NAMALWA (cell line): ENCODE measurements at regions not wholly inside any gene's neighbourhood (a gene's known extent, or its start where the extent isn't known, plus 50 kb on each side); places are given as distances from the start of the nearest gene placed in this dataset.
"Not testable (repeated sequence)": the region's sequence is repeated elsewhere in the genome, so short reads cannot be mapped to it uniquely, and the experiment has no call there.

Source experiments
- DNase-seq: peaks from one replicate; pipeline ENCODE4 v3.0.0-alpha.2; 2015; ENCODE audit warnings: low spot score

DNA sequence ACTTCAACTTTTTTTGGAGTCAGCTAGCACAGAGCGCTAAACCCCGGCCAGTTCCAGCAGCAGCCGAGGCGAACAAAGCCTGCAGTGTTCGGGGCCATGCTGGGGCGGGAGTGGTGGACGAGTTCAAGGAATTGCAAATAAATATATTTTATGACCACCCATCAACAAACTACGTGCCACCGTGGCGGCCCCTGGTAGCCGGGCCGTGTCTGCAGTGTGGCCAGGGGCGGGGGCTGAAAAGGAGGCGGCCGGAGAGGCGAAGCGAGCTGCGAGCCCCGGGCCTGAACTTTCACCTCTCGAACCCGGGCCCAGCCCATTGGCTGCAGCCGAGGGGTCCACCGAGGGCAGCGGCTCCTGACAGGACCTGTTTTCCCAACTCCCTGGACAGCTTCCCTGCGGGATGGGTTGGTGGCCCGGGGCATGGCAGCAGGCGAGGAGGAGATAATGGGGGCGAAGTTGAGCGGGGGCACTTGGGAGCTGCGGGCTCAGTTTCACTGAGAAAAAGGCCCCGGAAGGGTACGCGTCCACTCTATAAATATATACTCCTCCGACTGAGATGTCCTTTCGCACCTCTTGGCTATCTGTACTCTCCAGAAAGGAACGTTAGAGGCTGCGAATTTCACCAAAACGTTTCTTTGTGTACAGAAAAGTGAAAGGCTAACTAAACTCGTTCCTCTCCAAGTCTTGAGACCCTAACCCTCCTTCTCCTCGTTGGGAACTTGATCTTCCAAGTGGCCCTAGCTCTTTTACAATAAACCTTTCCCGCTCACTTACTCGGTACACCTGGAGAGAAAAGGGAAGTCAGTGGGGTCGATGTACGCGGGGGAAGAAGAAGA is 164.6 kb upstream of the PPP1R3A start:
- no peak for DNase-seq

DNA sequence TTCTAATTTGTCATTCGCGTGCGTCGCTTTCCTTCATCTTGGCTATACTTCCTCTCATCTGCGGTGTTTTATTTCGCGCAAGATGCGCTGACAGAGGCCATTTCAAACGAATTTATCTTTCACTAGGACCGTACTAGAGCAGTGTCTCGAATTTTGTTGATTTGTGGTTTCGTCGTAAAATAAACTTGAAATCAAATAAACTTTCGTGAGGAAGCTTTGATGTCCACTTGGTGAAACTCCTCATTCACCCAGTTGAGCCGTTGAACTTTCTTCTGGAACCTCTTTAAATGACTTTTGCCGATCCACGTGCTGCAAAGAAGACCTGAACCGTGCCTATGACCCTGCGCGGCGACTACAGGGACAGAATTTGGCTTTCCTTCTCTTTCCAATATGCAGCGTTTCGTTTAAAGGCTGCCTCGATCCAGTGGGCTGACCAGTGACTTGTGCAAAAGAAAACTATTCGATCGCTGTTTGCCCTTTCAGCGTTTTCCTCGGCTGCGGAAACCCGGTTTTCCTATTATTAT is 163.9 kb upstream of the PPP1R3A start:
- DNase-seq, result no peak

DNA sequence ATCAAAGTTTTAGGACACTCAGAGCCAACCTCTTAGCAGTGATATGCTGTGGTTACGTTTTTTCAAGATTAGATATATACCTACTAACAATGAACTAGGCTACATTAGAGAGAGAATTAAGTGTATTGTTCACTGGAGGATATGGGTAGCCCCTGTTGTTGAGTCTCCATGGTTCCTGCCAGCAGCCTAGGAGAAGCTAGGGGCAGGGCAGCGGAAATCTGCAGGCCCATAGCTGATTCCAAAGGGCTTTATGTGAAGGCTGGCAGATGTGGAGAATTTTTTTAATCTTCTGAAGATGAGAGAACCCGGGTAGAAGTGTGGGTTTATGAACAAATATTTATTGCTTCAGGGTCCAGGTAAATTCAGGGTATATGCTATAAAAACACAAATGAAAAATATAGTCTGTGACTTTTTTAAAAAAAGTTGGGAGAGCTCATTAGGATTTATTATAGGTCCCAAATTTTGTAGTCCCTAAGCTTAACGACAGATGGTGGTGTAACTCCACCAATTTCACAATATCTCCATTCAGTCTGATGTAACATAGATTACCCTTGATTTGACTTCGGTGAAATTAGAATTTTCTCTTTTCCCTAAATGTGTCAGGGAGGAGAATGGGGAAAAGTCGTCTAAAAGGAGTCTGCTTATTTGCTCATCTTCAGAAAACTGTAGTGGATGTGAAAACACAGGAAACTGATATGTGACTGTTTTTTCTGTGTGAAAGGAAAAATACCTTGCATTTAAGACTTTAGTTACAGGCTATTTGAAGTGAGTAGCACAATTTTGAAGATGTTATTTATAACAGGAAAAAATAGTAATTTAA is 163.0 kb upstream of the PPP1R3A start:
- peak; percentile 65 for DNase-seq

DNA sequence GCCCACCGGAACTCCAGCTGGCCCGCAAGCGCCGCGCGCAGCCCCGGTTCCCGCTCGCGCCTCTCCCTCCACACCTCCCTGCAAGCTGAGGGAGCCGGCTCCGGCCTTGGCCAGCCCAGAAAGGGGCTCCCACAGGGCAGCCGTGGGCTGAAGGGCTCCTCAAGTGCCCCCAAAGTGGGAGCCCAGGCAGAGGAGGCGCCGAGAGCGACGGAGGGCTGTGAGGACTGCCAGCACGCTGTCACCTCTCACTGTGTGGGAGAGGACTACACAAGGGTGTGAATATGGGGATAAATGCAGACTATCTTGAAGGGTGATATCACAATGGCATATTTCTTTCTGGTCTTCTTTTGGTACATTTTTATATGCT is 158.3 kb upstream of the PPP1R3A start:
- not testable (repeated sequence) for DNase-seq

DNA sequence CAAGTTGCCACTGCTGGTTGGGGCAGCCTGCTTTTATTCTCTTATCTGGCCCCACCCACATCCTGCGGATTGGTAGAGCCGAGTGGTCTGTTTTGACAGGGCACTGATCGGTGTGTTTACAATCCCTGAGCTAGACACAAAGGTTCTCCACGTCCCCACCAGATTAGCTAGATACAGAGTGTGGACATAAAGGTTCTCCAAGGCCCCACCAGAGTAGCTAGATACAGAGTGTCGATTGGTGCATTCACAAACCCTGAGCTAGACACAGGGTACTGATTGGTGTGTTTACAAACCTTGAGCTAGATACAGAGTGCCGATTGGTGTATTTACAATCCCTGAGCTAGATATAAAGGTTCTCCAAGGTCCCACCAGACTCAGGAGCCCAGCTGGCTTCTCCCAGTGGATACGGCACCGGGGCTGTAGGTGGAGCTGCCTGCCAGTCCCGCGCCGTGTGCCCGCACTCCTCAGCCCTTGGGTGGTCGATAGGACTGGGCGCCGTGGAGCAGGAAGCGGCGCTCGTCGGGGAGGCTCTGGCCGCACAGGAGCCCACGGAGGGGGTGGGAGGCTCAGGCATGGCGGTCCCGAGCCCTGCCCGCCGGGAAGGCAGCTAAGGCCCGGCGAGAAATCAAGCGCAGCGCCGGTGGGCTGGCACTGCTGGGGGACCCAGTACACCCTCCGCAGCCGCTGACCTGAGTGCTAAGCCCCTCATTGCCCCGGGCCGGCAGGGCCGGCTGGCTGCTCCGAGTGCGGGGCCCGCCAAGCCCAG is 157.8 kb upstream of the PPP1R3A start:
- DNase-seq, result not testable (repeated sequence)

DNA sequence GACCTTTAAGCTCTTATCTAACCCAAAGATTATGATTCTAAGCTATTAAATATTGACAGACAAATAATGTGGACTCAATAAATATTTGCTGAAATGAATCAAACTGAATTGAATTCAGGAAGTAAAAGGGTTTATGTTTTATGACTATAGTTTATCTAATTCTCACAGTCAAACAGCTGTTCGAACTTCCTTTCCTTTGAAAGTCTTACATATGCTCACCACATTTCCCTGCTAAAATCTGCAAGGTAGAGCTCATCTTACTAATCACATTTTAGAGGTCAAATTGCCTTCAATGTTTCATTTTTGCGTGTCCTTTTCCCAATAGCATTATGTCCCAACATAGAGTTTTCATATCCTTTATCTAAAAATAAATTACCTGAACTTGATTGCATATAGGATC is 154.9 kb upstream of the PPP1R3A start:
- DNase-seq, result no peak

DNA sequence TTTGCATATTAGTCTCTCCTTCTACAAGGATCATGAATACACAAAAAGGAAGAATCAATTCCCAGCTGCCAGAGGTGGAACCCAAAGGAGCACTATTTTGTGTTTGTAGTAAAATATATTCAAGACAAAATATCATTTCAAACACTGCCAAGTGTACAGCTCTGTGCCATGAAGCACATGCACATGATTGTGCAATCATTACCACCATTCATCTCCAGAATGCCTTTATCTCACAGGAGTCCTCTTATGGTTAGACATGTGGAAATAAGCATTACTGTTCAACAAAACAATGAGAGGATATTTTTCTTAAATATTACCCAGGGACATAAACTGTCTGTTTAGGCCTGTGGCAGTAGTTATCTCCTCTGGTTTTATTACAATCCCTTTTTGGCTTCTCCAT is 151.4 kb upstream of the PPP1R3A start:
- no peak for DNase-seq

DNA sequence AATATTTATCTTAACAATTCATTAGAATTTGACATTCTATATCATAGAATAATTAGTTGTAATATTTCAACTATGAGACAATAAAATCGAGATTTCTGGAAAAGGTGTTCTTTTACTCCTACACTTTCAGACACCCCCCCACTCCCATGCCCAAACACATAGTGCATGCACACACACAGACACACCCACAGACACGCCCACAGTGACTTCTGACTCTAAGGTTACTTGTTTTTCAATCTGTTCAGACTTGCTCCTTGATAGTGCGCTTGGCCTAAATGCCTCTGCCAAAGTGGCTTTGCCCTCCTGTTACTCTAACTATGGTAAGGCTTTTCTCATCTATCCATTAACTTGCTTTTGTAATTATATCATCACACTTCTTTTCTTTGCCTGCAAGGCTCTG is 144.0 kb upstream of the PPP1R3A start:
- DNase-seq, result no peak

DNA sequence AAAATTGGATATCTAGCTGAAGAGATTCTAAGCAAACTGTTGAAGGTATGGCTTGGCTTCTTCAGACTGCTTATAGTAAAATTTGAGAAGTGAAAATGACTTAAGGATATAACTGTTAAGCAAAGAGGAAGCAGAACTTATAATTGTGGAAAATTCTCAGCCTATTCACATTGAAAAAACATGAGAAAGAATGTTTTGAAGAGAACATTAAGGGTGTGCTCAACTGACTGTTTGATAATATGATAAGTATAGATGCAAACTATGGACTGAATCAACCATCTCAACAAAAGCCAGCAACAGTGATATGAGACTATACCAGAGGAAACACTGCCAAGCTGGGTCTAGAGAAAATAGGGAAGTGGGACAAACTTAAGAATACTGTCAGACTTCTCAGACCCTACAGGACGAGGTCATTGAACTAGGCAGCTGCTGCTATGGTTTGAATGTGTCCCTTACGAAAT is 133.1 kb upstream of the PPP1R3A start:
- DNase-seq, result peak; percentile 65

DNA sequence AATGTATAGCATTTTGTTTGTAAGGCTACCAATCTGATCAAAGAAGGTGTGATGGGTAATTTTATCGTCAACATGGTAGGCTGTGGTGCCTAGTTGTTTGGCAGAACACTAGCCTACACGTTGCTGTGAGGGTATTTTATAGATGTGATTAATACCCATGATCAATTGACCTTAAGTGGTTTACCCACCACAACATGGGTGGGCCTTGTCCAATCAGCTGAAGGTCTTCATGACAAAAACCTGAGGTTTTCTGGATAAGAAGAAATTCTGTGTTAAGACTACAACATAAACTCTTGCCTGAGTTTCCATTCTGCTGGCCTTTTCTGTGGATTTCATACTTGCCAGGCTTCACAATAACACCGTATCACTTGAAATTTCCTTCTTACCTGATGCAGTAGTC is 131.8 kb upstream of the PPP1R3A start:
- no peak for DNase-seq

DNA sequence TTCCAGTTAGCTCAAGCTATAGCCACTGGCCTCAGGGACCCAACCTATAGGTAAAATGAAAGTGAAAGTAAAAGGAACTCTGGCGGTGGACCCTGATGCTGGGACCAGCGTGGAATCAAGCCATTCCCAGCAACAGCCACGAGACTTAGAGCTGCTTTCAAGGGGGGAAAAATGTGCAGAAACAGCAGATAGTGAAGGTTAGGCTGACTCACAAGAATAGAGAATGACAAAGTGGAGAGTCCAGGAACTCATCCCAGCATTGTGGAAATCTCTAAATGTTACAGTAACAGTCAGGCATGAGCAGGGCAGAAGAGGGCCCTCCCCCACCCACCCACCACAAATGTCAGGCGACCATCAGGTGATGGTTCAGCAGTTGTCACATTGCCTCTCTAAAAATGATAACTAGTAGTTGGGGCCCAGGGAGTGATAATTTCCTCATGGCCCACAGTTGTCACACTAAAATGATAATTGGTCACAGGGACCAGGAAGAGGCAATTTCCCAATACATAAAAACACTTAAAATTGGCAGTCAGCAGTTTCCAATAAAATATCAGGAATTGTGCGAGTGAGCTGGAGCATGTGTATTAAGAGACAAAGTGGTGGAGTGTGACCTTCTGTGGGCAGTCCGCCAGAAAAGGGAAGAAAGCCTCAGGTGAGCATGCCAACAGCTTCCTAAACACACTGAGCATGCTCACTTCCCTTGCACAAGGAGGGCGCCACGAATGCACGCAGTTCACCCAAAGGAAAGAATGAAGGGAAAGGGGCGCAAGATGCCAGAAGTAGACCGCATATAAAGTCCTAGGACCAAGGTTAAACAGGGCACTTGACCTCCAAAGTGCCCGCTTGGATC is 129.8 kb upstream of the PPP1R3A start:
- DNase-seq, result no peak

DNA sequence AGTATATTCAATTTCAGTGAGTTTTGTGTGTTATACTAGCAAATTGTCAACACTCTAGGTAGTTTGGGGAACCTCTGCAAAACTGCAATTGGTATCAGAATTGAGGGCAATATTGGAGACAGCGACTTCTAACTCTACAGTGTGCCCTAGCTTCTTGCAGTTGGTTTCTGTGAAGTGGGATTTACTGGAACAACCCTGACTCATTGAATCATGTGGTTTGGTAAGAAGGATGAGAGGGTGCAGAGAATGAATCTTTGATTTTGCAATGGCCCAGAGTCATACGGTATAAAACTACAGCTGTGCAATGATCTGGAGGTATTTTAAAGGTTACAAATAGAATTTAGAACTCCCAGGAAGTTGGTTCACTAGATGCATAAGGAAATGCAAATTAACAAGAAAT is 129.1 kb upstream of the PPP1R3A start:
- DNase-seq, result no peak

DNA sequence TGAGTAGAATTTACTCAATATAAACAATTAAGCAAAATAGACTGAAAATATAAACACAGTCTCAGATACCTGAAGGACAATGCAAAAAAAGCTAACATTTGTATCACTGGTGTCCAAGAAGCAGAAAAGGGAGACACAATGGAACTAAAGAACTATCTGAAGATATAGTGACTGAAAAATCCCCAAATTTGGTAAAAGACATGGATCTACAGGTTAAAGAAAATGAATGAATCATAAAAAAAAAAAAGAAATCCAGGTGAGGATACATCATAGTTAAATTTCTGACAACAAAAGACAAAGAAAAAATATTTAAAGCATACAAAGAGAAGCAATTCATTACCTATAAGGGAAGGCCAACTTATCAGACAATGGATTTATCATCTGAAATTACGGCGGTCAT is 114.7 kb upstream of the PPP1R3A start:
- DNase-seq, result no peak

DNA sequence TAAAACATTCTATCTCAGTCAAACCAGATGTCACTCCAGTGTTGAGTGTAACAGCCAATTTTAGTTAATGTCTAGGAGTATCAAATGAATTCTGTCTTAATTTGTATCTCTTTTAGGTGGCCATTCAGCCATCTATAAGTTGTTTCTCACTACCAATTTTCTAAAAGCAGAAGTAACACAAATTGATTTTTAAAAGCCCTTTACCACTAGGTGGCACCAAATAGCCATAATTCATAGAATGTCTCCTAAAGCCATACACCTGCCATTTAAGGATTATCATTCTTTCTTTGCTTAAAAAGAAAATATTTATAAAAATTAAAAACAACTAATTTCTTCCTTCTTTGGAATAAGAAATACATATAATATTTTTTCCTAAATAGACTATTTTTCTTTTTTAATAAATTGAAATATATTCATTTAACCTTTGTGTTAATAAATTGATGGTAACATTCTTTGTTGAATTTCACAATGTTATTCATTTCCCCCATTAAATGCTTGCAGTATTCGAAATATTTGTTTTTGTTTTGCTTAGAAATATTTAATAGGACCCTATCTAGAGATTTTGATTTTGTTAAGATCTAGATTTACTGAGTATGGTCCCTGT is 107.8 kb upstream of the PPP1R3A start:
- DNase-seq, result peak; percentile 87

DNA sequence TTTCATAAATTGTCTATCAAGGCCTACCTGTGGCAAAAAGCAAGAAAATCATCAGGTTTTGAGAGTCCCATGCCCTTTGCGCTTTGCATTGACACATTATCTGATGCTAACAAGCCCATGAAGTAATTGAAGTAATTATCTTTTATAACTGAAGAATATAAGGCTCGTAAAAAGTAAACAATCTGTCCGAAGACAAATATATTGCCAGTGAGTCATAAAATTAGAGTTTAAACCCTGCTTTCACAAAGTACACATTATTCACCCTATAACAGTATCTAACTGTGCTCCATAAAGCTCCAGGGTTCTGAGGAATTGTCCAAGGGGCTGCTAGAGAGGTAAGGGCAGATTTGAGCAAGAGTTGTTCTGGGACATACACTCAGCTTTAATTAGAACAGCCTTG is 102.3 kb upstream of the PPP1R3A start:
- DNase-seq, result no peak

DNA sequence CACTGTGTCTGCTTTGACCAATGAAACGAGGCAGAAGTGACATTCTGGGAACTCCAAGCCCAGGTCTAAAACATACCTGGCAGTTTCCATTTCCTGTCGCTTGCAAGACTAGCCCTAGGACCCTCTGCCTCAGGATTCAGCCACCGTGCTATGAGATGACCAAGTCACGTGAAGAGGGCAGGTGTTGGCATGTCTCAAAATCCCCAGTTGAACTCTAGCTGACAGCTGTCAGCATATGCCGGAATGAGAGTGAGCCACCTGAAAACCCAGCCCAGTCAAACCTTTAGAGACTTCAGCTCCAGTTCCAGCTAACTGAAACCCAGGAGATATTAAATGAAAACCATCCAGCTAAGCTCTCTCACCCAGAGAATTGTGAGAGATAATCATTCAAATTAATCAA is 89.9 kb upstream of the PPP1R3A start:
- no peak for DNase-seq

DNA sequence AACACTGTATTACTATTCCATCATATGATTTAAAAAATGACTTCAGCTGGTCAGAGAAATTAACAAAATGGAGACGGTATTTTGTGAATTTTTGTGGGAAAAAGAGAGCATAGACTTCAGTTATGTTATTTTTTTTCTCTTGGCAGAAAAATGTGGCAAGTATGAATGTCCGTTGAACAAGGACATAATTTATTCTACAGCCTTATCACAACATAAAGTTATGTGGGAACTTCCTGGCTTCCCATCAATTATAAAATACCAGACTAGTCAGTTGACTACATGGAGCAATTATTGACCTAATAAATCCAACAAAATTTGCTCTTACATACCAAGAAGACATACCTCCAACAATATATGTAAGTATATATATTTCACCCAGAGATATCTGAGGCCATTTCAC is 88.6 kb upstream of the PPP1R3A start:
- no peak for DNase-seq

DNA sequence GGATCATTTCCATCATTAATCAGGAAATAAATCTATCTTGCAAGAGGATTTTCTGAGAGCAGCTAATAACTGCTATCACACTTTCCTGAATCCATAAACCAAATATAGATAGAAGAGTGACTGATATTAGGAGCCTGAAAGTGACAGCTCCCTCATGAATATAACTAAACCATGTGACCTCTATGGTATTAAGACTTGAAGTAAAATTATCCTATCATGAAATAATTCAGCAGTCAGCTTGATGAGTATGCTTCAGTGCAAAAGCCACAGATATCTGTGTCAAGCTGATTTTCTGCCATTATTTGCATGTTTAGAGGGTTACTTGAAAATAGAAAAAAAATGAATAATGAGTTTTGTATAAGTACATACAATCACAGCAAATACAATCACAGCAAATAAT is 80.1 kb upstream of the PPP1R3A start:
- DNase-seq, result no peak

DNA sequence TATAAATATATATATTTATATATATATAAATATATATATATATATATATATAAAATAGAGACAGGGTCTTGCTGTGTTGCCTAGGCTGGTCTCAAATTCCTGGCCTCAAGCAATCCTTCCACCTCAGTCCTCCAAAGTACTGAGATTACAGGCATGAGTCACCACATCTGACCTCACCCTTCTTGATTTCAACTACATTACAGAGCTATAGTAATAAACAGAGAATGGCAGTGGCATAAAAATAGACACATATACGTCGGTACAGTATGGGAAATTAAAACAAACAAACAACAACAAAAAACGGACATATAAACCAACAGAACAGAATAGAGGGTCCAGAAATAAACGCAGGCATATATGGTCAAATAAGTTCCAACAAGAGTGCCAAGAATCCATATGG is 77.6 kb upstream of the PPP1R3A start:
- DNase-seq, result no peak

DNA sequence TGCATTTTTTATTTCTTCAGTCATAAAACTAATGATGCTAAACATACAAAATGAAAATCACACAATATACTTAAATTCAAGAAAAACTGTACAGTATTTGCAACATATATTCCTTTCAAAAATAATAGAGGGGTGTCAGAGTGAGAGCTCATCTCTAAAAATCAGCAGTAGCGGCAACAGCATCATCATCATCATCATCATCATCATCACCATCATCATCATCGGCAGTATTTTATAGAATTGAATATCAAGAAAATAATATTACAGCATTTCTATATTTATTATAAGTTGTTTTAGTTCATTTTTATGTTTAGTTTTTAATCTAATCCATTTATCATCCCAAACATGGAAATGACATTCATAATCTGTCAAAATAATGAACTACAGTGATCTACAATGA is 67.4 kb upstream of the PPP1R3A start:
- DNase-seq, result no peak

DNA sequence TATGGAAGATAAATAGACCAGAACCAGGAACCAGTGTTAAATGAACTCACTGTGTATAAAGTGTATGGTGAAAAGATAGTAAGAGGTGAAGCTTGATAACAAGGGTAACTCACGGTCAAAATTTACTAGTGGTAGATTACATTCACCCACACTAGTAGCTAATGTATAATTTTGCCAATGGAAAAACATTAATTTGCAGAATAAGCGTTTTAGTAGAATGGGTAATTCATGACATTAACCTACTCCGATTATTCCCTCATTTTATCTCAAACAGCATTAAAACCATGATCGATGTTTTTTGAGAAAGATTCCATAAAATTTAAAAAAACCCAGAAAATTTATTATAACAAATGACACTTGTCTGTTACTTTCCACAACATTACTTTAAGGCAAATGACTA is 57.7 kb upstream of the PPP1R3A start:
- DNase-seq, result no peak
